HUES6 (cell line): ENCODE measurements at regions not wholly inside any gene's neighbourhood (a gene's known extent, or its start where the extent isn't known, plus 50 kb on each side); places are given as distances from the start of the nearest gene placed in this dataset.
"Not testable (repeated sequence)": the region's sequence is repeated elsewhere in the genome, so short reads cannot be mapped to it uniquely, and the experiment has no call there.

ENCODE experiments used
- H3K27ac ChIP-seq: 2 replicates; pipeline ENCODE4 v1.7.0; 2013; ENCODE audit warnings: low read depth, mild to moderate bottlenecking, low read length, inconsistent platforms
- H3K27me3 ChIP-seq: 2 replicates; pipeline ENCODE4 v1.6.1; 2013; ENCODE audit warnings: low read length; ENCODE audit not compliant: control insufficient read depth, insufficient read depth
- H3K36me3 ChIP-seq: 2 replicates; pipeline ENCODE4 v1.6.1; 2013; ENCODE audit warnings: low read length; ENCODE audit not compliant: control insufficient read depth, insufficient read depth
- H3K4me1 ChIP-seq: 2 replicates; pipeline ENCODE4 v1.6.1; 2013; ENCODE audit warnings: low read length; ENCODE audit not compliant: control insufficient read depth, insufficient read depth
- H3K4me3 ChIP-seq: 2 replicates; pipeline ENCODE4 v1.5.1; 2013; ENCODE audit warnings: low read depth, low read length
- H3K9ac ChIP-seq: one replicate; pipeline ENCODE4 v1.6.1; 2013; ENCODE audit warnings: mild to moderate bottlenecking, low read length
- H3K9me3 ChIP-seq: 2 replicates; pipeline ENCODE4 v1.6.1; 2013; ENCODE audit warnings: low read depth, low read length; ENCODE audit not compliant: control insufficient read depth, insufficient read depth

DNA sequence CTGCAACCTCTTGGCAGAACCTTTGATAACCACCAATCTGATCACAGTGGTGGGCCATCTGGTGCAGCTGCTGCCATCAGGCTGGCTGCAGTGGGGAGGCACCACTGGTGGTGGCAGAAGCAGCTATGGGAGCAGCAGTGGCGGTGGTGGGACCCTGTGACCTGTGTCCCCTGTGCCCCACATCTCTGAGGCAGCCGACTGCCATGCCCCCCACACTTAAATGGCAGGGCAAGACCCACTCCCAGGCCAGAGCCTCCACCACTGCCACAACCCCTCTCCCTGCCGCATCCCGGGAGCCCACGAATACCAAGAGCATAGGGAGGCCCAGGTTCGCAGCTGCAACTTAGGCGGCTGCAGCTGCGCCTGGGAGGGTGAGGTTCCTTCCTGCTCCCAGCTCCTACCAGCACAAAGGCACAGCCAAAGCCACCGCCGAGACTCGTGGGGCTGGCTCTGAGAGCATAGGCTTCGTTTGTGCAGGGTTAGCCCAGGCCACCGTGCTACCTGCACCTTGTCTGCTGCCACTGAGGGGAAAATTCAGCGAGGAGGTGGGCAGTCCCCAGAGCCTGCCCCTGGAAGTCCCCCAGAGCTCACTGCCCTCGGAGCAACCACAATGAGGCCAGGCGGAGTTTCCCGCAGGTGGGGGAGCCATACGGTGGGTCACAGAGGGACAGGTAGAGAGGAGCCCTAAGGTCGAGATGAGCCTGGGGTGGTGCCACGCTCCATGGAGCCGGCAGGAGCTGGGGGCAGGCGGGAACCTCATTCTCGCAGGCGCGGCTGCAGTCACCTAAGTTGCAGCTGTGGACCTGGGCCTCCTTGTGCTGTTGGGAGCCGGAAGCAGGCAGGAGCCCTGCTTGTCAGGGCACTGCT is 518.7 kb downstream of the RWDD3 start:
- Histone ChIP-seq H3K4me3 (no peak overlapping the region), H3K27ac (no peak overlapping the region), H3K27me3 (no peaks in the 10 kb centered on the region), H3K9ac (no peak overlapping the region), H3K9me3 (peaks cover 17% of the 10 kb centered on the region), H3K36me3 (no peaks in the 10 kb centered on the region), H3K4me1 (peaks cover 5% of the 10 kb centered on the region)

- Histone ChIP-seq H3K9ac (no peak overlapping the region), H3K36me3 (no peaks in the 10 kb centered on the region), H3K9me3 (peaks cover 17% of the 10 kb centered on the region), H3K27me3 (no peaks in the 10 kb centered on the region), H3K27ac (no peak overlapping the region), H3K4me1 (peaks cover 5% of the 10 kb centered on the region), H3K4me3 (no peak overlapping the region)
These were observed 519.5 kb downstream of the RWDD3 start for GRCh38 chr1:95753382-95754016.

DNA sequence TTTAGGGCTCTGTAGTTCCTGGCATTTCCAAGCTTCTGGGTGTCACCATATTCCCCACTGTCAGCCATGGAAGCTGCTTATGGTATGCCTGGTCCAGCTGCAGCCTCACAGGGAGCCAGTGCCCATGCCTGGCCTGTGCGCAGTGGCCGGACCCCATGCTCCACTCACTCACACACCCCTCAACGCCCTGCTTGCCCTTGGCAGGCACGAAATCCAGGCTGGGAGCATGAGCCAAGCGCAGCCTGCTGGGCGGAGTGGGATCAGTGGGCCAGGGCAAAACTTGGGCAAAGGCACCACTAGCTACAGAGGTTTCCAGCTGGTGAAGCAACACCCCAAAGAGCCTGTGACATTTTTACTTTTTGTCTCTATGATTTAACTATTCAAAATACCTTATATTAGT is 520.4 kb downstream of the RWDD3 start:
- H3K27me3 ChIP-seq = no peaks in the 10 kb centered on the region
- no peak overlapping the region for H3K4me3 ChIP-seq
- peaks cover 17% of the 10 kb centered on the region for H3K9me3 ChIP-seq
- H3K27ac ChIP-seq = no peak overlapping the region
- no peaks in the 10 kb centered on the region for H3K36me3 ChIP-seq
- peaks cover 5% of the 10 kb centered on the region for H3K4me1 ChIP-seq
- H3K9ac ChIP-seq = no peak overlapping the region

DNA sequence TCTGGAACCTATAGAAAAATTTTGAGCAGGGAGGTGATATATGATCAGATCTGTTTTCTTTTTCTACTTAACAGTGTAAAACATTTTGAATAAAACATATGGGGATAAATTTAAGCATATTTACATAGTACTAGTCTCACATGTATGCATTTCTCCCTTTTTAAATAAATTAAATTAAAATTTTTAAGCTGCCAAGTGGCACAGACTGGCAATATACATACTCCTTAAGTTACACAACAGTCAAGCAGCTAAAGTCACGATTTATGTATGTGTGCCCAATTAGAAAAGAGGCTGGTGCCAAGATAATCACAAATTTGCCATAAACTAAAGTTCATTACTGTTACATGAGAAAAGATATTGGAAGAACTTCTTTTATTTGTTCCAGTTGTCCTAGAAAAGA is 532.0 kb downstream of the RWDD3 start:
- no peaks in the 10 kb centered on the region for H3K36me3 ChIP-seq
- no peak overlapping the region for H3K27ac ChIP-seq
- no peaks in the 10 kb centered on the region for H3K4me1 ChIP-seq
- no peak overlapping the region for H3K4me3 ChIP-seq
- H3K27me3 ChIP-seq = no peaks in the 10 kb centered on the region
- H3K9me3 ChIP-seq = peaks cover 13% of the 10 kb centered on the region
- no peak overlapping the region for H3K9ac ChIP-seq

GRCh38 chr1:95770581-95770980 is 536.6 kb downstream of the RWDD3 start:
- Histone ChIP-seq H3K4me1 (no peaks in the 10 kb centered on the region), H3K27me3 (no peaks in the 10 kb centered on the region), H3K4me3 (no peak overlapping the region), H3K27ac (no peak overlapping the region), H3K9ac (no peak overlapping the region), H3K9me3 (peaks cover 7% of the 10 kb centered on the region), H3K36me3 (no peaks in the 10 kb centered on the region)

DNA sequence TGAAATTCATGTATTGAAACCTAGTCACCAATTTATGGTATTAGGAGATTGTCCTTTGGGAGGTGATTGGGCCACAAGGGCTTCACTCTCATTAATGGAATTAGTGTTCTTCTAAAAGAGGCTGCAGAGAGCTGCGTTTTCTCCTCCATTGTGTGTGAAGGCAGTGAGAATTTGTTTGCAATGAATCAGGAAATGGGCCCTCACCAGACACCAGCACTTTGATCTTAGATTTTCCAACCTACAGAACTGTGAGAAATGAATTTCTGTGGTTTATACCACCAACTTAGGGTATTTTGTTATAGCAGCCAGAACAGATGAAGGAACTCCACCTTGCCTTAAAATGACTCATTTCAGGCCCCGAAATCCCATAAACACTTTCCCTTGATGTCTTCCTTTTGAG is 544.2 kb downstream of the RWDD3 start:
- H3K9ac ChIP-seq = no peak overlapping the region
- H3K4me3 ChIP-seq = no peak overlapping the region
- H3K4me1 ChIP-seq = 0 out of 2 replicates have a peak, but pooled peaks cover under 1% of the 10 kb centered on the region
- peaks cover 7% of the 10 kb centered on the region for H3K9me3 ChIP-seq
- no peaks in the 10 kb centered on the region for H3K36me3 ChIP-seq
- H3K27me3 ChIP-seq = no peaks in the 10 kb centered on the region
- H3K27ac ChIP-seq = no peak overlapping the region

DNA sequence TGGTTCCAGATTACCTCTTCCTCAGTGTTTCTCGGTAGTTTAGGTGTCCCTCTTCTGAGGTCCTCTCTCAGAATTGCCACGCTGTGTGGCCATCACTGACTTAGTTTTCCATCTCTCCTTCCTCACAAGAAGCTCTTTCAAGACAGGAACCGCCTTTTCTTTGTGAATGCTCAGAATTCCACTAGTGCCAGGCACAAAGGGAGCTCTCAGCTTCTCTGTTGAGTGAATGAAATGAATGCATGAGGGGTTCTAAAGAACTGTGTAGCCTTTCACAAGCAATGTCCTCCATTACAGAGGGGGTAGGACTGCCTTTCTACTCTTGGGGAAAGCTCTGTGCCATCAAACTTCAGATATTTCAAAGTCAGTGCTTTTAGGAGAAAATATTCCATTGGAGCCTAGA is 546.8 kb downstream of the RWDD3 start:
- Histone ChIP-seq H3K9me3 (no peaks in the 10 kb centered on the region), H3K27ac (no peak overlapping the region), H3K4me3 (no peak overlapping the region), H3K27me3 (no peaks in the 10 kb centered on the region), H3K4me1 (0 out of 2 replicates have a peak, but pooled peaks cover 4% of the 10 kb centered on the region), H3K9ac (no peak overlapping the region), H3K36me3 (no peaks in the 10 kb centered on the region)

- Histone ChIP-seq H3K36me3 (no peaks in the 10 kb centered on the region), H3K9ac (no peak overlapping the region), H3K4me1 (0 out of 2 replicates have a peak, but pooled peaks cover 5% of the 10 kb centered on the region), H3K27ac (no peak overlapping the region), H3K27me3 (no peaks in the 10 kb centered on the region), H3K9me3 (peaks cover 1% of the 10 kb centered on the region; the same call in 1 of the 2 replicates), H3K4me3 (no peak overlapping the region)
These were observed 556.1 kb downstream of the RWDD3 start for GRCh38 chr1:95790136-95790535.

DNA sequence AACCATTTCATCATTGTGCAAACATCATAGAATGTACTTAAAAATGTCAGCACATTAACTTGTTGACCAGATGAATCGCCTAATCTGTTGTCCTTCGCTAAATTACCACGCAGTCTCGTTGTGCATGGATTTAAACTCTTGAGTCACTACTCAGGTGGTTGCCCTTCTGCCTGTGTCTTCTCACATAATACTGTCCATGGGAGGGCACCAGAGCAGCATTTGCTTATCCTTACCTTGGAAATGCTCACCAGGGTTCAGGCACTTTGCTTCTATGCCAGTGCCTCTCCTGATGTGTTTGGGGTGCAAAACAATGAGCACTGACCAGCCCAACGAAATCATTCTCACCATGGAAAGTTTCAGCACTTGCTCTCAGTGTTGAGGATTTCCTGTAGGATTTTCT is 559.9 kb downstream of the RWDD3 start:
- peaks cover 7% of the 10 kb centered on the region for H3K9me3 ChIP-seq
- no peak overlapping the region for H3K4me3 ChIP-seq
- H3K9ac ChIP-seq = no peak overlapping the region
- H3K27me3 ChIP-seq = no peaks in the 10 kb centered on the region
- no peaks in the 10 kb centered on the region for H3K36me3 ChIP-seq
- 0 out of 2 replicates have a peak, but pooled peaks cover 5% of the 10 kb centered on the region for H3K4me1 ChIP-seq
- no peak overlapping the region for H3K27ac ChIP-seq

DNA sequence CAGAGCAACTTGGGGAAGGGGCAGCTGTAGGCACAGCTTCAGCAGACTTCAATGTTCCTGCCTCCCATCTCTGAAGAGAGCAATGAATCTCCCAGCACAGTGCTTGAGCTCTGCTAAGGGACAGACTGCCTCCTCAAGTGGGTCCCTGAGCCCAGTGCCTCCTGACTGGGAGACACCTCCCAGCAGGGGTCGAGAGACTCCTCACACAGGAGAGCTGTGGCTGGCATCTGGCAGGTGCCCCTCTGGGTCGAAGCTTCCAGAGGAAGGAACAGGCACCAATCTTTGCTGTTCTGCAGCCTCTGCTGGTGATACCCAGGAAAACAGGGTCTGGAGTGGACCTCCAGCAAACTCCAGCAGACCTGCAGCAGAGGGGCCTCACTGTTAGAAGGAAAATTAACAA is 563.8 kb downstream of the RWDD3 start:
- not testable (repeated sequence) for H3K4me1 ChIP-seq, H3K36me3 ChIP-seq, H3K9ac ChIP-seq, H3K27ac ChIP-seq, H3K4me3 ChIP-seq, H3K9me3 ChIP-seq, H3K27me3 ChIP-seq

DNA sequence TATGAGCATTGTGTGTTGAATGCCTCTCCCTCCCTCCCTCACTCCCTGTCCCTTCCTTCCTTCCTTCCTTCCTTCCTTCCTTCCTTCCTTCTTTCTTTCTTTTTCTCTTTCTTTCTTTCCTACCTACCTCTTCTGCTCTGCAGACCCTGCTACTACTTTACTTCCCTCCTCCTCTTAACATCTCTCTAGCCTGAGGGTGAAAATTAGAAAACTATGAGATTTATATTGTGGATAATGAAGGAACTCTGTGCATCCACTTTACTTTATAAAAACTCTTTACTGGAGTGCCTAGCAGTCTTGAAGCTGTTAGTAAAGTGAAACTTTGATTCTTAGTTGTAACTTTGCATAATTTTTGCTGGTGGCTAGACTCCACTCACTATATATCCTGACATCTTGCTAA is 572.2 kb downstream of the RWDD3 start:
- H3K4me1 ChIP-seq = peaks cover 5% of the 10 kb centered on the region; the same call in 1 of the 2 replicates
- H3K9ac ChIP-seq = no peak overlapping the region
- H3K27ac ChIP-seq = no peak overlapping the region
- no peaks in the 10 kb centered on the region for H3K27me3 ChIP-seq
- no peaks in the 10 kb centered on the region for H3K9me3 ChIP-seq
- H3K4me3 ChIP-seq = no peak overlapping the region
- H3K36me3 ChIP-seq = no peaks in the 10 kb centered on the region
